Testis (tissue), 2 donors: ENCODE measurements at regions not wholly inside any gene's neighbourhood (a gene's known extent, or its start where the extent isn't known, plus 50 kb on each side); places are given as distances from the start of the nearest gene placed in this dataset.

Experiments used
- DNase-seq: peaks from one replicate; pipeline ENCODE4 v3.0.0-alpha.2; 2019
- H3K27ac ChIP-seq, 2 donors: fragments of 200-600 bp; sonication (generic); one replicate each; pipeline ENCODE4 v1.5.1; 2019
- H3K27me3 ChIP-seq: fragments of 200-600 bp; sonication (generic); one replicate; pipeline ENCODE4 v1.5.1; 2019
- H3K36me3 ChIP-seq: fragments of 200-600 bp; sonication (generic); one replicate; pipeline ENCODE4 v1.5.1; 2017; ENCODE audit warnings: low read depth; ENCODE audit errors: missing control alignments
- H3K4me1 ChIP-seq: fragments of 200-600 bp; sonication (generic); one replicate; pipeline ENCODE4 v1.5.1; 2019
- H3K4me3 ChIP-seq, 2 donors: fragments of 200-600 bp; sonication (generic); one replicate each; pipeline ENCODE4 v1.5.1; 2017 to 2019
- H3K9me3 ChIP-seq: fragments of 200-600 bp; sonication (generic); one replicate; pipeline ENCODE4 v1.5.1; 2017
- POLR2A ChIP-seq: fragments of 450-650 bp; IDR thresholded peaks from one replicate; pipeline ENCODE4 v1.6.1; 2017; ENCODE audit warnings: antibody characterized with exemption, mild to moderate bottlenecking, moderate library complexity
- WGBS, 2 donors: methylation state at CpG; one replicate each; pipeline ENCODE4 v1.1.5; 2018; 5-methylcytosine and 5-hydroxymethylcytosine counted together
- intact Hi-C: fragments of 100-400 bp; cut with DNase I; formaldehyde crosslinking; loops from one replicate; pipeline ENCODE4 v1.15.1; 2023; ENCODE audit warnings: low total_unique reads
- TF ChIP-seq, protein P1 (sequence below), 3 experiments: fragments of 450-650 bp in 2 of 3; fragments of 200-600 bp in 1 of 3; sonication (generic) in 1 of 3; IDR thresholded peaks; one replicate each; pipeline ENCODE4 v1.5.1; 2016 to 2019; ENCODE audit warnings: antibody characterized with exemption in 3 of 3, mild to moderate bottlenecking in 2 of 3, moderate library complexity in 1 of 3

GRCh38 chr1:228809621-228810394, 74.5 kb downstream of the RHOU start:
- H3K36me3 ChIP-seq, result no peaks in the 10 kb centered on the region
- no peaks in the 10 kb centered on the region for H3K9me3 ChIP-seq
- peaks cover 12% of the 10 kb centered on the region for H3K4me1 ChIP-seq
- DNase-seq, result no peak
- H3K27ac ChIP-seq, result no peak overlapping the region
- intact Hi-C loops, result no loop called here
- 92 to 95% methylated on average over 7 of the region's 7 CpGs for WGBS, 2 donors
- no peak for TF ChIP-seq POLR2A
- TF ChIP-seq, protein P1, sequence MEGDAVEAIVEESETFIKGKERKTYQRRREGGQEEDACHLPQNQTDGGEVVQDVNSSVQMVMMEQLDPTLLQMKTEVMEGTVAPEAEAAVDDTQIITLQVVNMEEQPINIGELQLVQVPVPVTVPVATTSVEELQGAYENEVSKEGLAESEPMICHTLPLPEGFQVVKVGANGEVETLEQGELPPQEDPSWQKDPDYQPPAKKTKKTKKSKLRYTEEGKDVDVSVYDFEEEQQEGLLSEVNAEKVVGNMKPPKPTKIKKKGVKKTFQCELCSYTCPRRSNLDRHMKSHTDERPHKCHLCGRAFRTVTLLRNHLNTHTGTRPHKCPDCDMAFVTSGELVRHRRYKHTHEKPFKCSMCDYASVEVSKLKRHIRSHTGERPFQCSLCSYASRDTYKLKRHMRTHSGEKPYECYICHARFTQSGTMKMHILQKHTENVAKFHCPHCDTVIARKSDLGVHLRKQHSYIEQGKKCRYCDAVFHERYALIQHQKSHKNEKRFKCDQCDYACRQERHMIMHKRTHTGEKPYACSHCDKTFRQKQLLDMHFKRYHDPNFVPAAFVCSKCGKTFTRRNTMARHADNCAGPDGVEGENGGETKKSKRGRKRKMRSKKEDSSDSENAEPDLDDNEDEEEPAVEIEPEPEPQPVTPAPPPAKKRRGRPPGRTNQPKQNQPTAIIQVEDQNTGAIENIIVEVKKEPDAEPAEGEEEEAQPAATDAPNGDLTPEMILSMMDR (IDR thresholded peaks at IDR 0.05), result no peak
- no peak overlapping the region for H3K4me3 ChIP-seq
- no peaks in the 10 kb centered on the region for H3K27me3 ChIP-seq

- Histone ChIP-seq H3K4me3 (no peak overlapping the region), H3K27ac (no peak overlapping the region), H3K9me3 (no peaks in the 10 kb centered on the region), H3K4me1 (peaks cover 6% of the 10 kb centered on the region), H3K27me3 (no peaks in the 10 kb centered on the region), H3K36me3 (no peaks in the 10 kb centered on the region)
- TF ChIP-seq, protein P1 (IDR thresholded peaks at IDR 0.05), result no peak
- no peak for TF ChIP-seq POLR2A
- no peak for DNase-seq
- intact Hi-C loops, result no loop called here
These were observed 75.1 kb downstream of the RHOU start for GRCh38 chr1:228810395-228810758.

DNA sequence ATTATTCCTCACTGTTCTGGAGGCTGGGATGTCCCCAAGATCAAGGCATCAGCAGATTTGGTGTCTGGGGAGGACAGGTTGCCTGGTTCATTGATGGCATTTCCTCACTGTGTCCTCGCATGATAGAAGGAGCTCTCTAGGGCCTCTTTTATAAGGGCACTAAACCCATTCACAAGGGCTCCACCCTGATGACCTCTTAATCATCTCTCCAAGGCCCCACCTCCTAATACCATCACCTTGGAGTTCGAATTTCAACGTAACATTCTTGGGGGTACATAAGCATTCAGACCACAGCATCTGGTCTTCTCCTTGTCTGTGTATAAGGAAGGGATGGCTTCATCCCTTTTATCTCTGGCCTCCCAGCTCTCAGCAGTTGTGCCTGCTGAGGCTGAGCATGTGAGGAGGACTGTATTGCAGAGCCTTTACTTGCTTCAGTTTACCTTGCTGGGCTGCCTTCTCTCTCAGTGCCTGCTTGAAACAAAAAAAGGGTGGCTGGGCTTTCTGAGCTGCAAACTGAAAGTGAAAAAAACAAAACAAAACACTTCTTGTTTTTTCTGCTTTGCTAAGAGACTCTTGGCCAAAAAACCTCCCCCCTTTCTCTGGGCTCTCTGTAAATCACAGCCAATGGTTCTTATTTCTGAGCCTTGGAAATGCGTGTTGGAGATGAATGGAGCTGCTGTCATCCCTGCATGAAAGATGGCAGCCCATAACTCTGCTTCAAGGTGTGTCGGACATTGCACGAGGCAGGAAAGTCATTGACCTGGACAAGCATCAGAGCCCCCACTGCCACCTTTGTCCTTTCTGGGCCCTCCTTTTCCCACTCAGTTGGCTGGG, 75.8 kb downstream of the RHOU start:
- TF ChIP-seq POLR2A, result no peak
- H3K9me3 ChIP-seq, result no peaks in the 10 kb centered on the region
- H3K27me3 ChIP-seq, result no peaks in the 10 kb centered on the region
- no peak overlapping the region for H3K27ac ChIP-seq
- intact Hi-C loops, result no loop called here
- DNase-seq, result no peak
- no peak overlapping the region for H3K4me3 ChIP-seq
- H3K4me1 ChIP-seq, result peaks cover 6% of the 10 kb centered on the region
- WGBS, 2 donors, result 81 to 83% methylated on average over 6 of the region's 6 CpGs
- no peaks in the 10 kb centered on the region for H3K36me3 ChIP-seq

- TF ChIP-seq POLR2A, result no peak
- TF ChIP-seq, protein P1 (IDR thresholded peaks at IDR 0.05), result no peak
- Histone ChIP-seq H3K4me3 (no peak overlapping the region), H3K27ac (no peak overlapping the region), H3K27me3 (no peaks in the 10 kb centered on the region), H3K4me1 (peaks cover 6% of the 10 kb centered on the region), H3K9me3 (no peaks in the 10 kb centered on the region), H3K36me3 (no peaks in the 10 kb centered on the region)
- intact Hi-C loops, result no loop called here
- no peak for DNase-seq
- WGBS, 2 donors, result 91 to 94% methylated on average over 11 of the region's 11 CpGs
These were observed 76.5 kb downstream of the RHOU start for GRCh38 chr1:228811712-228812305.

GRCh38 chr1:228812961-228813360, 77.7 kb downstream of the RHOU start:
- H3K9me3 ChIP-seq, result no peaks in the 10 kb centered on the region
- no peaks in the 10 kb centered on the region for H3K27me3 ChIP-seq
- no peak overlapping the region for H3K27ac ChIP-seq
- peaks cover 6% of the 10 kb centered on the region for H3K4me1 ChIP-seq
- no peak overlapping the region for H3K4me3 ChIP-seq
- intact Hi-C loops, result no loop called here
- H3K36me3 ChIP-seq, result no peaks in the 10 kb centered on the region
- DNase-seq, result no peak
- TF ChIP-seq, protein P1 (IDR thresholded peaks at IDR 0.05), result no peak
- no peak for TF ChIP-seq POLR2A
